Stimulated activated effector memory CD8-positive, alpha-beta T cell treated with anti-CD3 and anti-CD28 coated beads, Interleukin-12 subunit alpha, Interleukin-12 subunit beta, amount 100 ng/mL, for 72 hours (primary cell): ENCODE measurements at regions not wholly inside any gene's neighbourhood (a gene's known extent, or its start where the extent isn't known, plus 50 kb on each side); places are given as distances from the start of the nearest gene placed in this dataset.
A peak's percentile ranks its signal among the peaks of the same experiment; 100 is the strongest.

Source experiments
- ATAC-seq: fragments of 150-1000 bp; cut with Tn5 transposase; 2 replicates; pipeline ENCODE4 v1.10.0; 2021
- DNase-seq, 2 donors: peaks; one replicate each; pipeline ENCODE4 v3.0.0; 2021 to 2022; ENCODE audit warnings: low spot score in 2 of 2
- H3K27ac Mint-ChIP-seq: one replicate; pipeline ENCODE4 v1.8.0; 2022; ENCODE audit warnings: mild to moderate bottlenecking, mixed read lengths
- H3K36me3 Mint-ChIP-seq: one replicate; pipeline ENCODE4 v1.8.0; 2022; ENCODE audit warnings: mild to moderate bottlenecking, mixed read lengths
- H3K4me1 Mint-ChIP-seq: one replicate; pipeline ENCODE4 v1.8.0; 2022; ENCODE audit warnings: mixed read lengths
- H3K4me3 Mint-ChIP-seq: one replicate; pipeline ENCODE4 v1.8.0; 2022; ENCODE audit warnings: mild to moderate bottlenecking, mixed read lengths
- H3K9me3 Mint-ChIP-seq: one replicate; pipeline ENCODE4 v1.8.0; 2022; ENCODE audit warnings: mixed read lengths

GRCh38 chr11:116400081-116400480, 372.7 kb downstream of the BUD13 start:
- no peaks in the 10 kb centered on the region for H3K9me3 Mint-ChIP-seq
- no peak overlapping the region for H3K4me3 Mint-ChIP-seq
- H3K27ac Mint-ChIP-seq: no peak overlapping the region
- H3K36me3 Mint-ChIP-seq: no peaks in the 10 kb centered on the region
- ATAC-seq (no peak), DNase-seq (no peak)
- H3K4me1 Mint-ChIP-seq: no peaks in the 10 kb centered on the region

GRCh38 chr11:116397602-116398084, 375.1 kb downstream of the BUD13 start:
- H3K9me3 Mint-ChIP-seq: no peaks in the 10 kb centered on the region
- no peaks in the 10 kb centered on the region for H3K4me1 Mint-ChIP-seq
- no peak for ATAC-seq
- no peak overlapping the region for H3K27ac Mint-ChIP-seq
- no peaks in the 10 kb centered on the region for H3K36me3 Mint-ChIP-seq
- no peak overlapping the region for H3K4me3 Mint-ChIP-seq
- DNase-seq: no peak

DNA sequence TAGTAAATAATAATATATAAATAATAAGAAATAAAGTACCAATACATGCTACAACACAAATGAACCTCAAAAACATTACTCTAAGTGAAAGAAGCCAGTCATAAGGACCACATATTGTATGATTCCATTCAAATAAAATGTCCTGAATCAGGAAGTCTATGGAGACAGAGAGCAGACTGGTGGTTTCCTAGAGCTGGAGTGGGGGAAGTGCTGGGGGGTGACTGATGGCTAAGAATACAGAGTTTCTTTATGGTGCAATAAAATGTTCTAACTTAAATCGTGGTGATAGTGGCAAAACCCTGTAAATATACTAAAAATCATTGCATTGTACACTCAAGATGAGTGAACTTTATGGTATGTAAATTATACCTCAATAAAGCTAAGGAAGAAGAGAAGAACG, 376.5 kb downstream of the BUD13 start:
- DNase-seq: no peak

DNA sequence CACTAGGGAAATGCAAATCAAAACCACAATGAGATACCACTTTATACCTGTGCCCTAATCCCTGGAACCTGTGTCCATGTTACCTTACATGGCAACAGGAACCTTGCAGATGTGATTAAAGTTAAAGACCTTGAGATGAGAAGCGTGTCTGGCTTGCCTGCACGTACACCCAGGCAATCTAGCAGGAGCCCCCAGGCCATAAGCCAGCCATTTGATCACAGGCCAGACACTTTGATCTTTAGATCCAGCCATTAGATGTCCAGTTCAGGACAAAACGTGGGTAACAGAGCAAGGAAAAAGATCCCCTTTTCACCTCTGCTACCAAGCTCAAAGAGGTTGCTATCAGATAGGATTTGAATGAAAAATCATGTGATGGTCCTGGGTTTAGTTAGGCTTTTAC, 378.8 kb downstream of the BUD13 start:
- ATAC-seq: no peak
- Mint-ChIP-seq H3K36me3 (no peaks in the 10 kb centered on the region), H3K4me1 (no peaks in the 10 kb centered on the region), H3K9me3 (no peaks in the 10 kb centered on the region), H3K4me3 (no peak overlapping the region), H3K27ac (no peak overlapping the region)
- DNase-seq: no peak

More for the DNA sequence above, 376.5 kb downstream of the BUD13 start:
- Mint-ChIP-seq H3K36me3 (no peaks in the 10 kb centered on the region), H3K9me3 (no peaks in the 10 kb centered on the region), H3K4me3 (no peak overlapping the region), H3K27ac (no peak overlapping the region), H3K4me1 (no peaks in the 10 kb centered on the region)
- ATAC-seq: no peak

DNA sequence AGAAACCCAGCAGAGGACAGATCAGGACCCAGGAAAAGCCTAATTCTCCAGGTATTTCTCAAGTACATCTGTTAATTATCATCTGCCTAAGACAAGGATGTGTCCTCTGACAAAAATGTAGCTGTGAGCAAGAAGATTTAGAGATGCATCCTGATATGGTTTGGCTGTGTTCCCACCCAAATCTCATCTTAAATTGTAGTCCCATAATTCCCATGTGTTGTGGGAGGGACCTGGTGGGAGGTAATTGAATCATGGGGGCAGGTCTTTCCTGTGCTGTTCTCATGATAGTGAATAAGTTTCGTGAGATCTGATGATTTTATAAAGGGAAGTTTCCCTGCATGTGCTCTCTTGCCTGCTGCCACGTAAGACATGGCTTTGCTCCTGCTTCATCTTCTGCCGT, 381.8 kb downstream of the BUD13 start:
- no peaks in the 10 kb centered on the region for H3K36me3 Mint-ChIP-seq
- no peak overlapping the region for H3K27ac Mint-ChIP-seq
- no peaks in the 10 kb centered on the region for H3K9me3 Mint-ChIP-seq
- H3K4me3 Mint-ChIP-seq: no peak overlapping the region
- DNase-seq (no peak), ATAC-seq (no peak)
- no peaks in the 10 kb centered on the region for H3K4me1 Mint-ChIP-seq

- no peak overlapping the region for H3K4me3 Mint-ChIP-seq
- ATAC-seq: no peak
- no peak overlapping the region for H3K27ac Mint-ChIP-seq
- no peaks in the 10 kb centered on the region for H3K36me3 Mint-ChIP-seq
- H3K9me3 Mint-ChIP-seq: no peaks in the 10 kb centered on the region
- H3K4me1 Mint-ChIP-seq: no peaks in the 10 kb centered on the region
- DNase-seq: no peak
Observed at GRCh38 chr11:116388146-116388545, 384.6 kb downstream of the BUD13 start.

DNA sequence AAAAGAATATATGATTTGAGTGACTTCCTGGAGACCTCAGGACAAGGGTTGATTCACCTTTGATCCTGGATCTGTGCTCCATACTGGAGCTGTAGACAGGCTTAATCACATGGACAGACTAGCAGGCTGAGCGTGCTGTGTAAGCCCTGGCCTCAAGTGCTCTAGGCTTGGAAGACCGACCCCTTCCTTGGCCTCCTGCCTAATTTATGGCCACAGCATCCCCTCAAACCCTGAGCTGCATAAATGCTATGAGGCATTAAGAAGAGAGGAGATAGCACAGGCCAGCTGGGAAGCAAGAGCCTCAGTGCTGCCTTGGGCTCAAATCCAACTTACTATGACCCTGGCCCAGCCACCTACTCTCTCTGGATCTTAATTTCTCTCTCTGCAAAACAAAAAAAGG, 385.1 kb downstream of the BUD13 start:
- DNase-seq (no peak), ATAC-seq (peak; percentile 25)
- no peak overlapping the region for H3K4me3 Mint-ChIP-seq
- no peaks in the 10 kb centered on the region for H3K4me1 Mint-ChIP-seq
- no peaks in the 10 kb centered on the region for H3K36me3 Mint-ChIP-seq
- H3K27ac Mint-ChIP-seq: no peak overlapping the region
- no peaks in the 10 kb centered on the region for H3K9me3 Mint-ChIP-seq

GRCh38 chr11:116386118-116386699, 386.6 kb downstream of the BUD13 start:
- H3K36me3 Mint-ChIP-seq: no peaks in the 10 kb centered on the region
- H3K9me3 Mint-ChIP-seq: no peaks in the 10 kb centered on the region
- no peak overlapping the region for H3K27ac Mint-ChIP-seq
- H3K4me1 Mint-ChIP-seq: no peaks in the 10 kb centered on the region
- no peak for DNase-seq
- H3K4me3 Mint-ChIP-seq: no peak overlapping the region
- ATAC-seq: no peak

GRCh38 chr11:116384876-116385275, 387.9 kb downstream of the BUD13 start:
- Mint-ChIP-seq H3K27ac (no peak overlapping the region), H3K4me3 (no peak overlapping the region), H3K36me3 (no peaks in the 10 kb centered on the region), H3K4me1 (no peaks in the 10 kb centered on the region), H3K9me3 (peaks cover 2% of the 10 kb centered on the region)
- ATAC-seq (no peak), DNase-seq (no peak)

DNA sequence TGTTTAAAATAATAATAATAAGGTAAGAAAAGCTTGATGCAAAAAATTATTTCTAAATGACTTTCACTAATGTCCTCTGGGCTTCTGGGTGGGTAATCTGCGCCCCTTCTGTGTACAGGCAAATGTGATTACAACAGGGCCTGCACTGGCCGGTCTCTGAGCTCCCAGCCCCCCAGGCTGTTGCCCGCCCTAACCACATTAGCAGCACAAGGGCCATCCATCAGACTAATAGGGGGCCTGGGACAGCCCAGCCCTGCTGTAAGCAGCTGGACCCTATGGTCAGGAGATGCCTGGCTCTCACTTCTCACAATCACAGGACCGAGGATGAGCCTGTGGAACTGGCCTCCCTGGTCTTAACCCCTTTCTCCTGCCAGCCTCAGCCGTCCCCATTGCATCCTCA, 388.4 kb downstream of the BUD13 start:
- Mint-ChIP-seq H3K9me3 (peaks cover 2% of the 10 kb centered on the region), H3K4me1 (no peaks in the 10 kb centered on the region), H3K27ac (no peak overlapping the region), H3K4me3 (no peak overlapping the region), H3K36me3 (no peaks in the 10 kb centered on the region)
- ATAC-seq (no peak), DNase-seq (no peak)

DNA sequence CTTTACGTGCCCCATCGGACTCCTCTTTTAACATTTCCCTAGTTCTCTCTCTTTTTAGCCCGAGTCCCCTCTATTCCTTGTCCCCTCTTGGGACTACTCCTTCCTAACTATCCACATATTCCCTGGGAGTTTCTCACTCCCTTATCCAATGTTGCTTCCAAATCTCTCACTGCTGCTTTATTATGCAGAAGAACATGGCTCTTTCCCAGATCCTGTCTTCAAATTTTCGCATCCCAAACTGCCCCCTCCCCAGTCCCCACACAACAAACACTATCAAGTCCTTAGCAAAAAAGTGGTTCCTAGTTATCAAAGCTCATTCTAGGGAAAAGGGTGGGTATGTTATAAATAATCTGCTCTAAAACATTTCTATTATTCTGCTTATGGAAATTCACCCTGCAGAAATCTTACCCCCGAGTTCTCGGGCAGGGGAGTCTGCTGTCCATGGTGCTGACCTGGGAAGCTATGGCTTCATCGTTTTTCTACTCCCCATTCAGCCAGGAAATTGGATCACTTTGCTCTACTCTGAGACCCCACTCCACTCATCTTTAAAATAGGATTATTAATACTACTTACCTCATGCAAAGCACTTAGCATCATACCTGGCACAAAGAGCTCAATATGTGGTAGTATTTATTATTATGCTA, 393.5 kb downstream of the BUD13 start:
- DNase-seq (no peak), ATAC-seq (no peak)
- H3K9me3 Mint-ChIP-seq: peaks cover 5% of the 10 kb centered on the region
- no peaks in the 10 kb centered on the region for H3K4me1 Mint-ChIP-seq
- H3K27ac Mint-ChIP-seq: no peak overlapping the region
- H3K36me3 Mint-ChIP-seq: no peaks in the 10 kb centered on the region
- H3K4me3 Mint-ChIP-seq: no peak overlapping the region

- Mint-ChIP-seq H3K9me3 (peaks cover 5% of the 10 kb centered on the region), H3K4me3 (no peak overlapping the region), H3K36me3 (no peaks in the 10 kb centered on the region), H3K4me1 (no peaks in the 10 kb centered on the region), H3K27ac (no peak overlapping the region)
- ATAC-seq (no peak), DNase-seq (no peak)
Observed at GRCh38 chr11:116376547-116376946, 396.2 kb downstream of the BUD13 start.

DNA sequence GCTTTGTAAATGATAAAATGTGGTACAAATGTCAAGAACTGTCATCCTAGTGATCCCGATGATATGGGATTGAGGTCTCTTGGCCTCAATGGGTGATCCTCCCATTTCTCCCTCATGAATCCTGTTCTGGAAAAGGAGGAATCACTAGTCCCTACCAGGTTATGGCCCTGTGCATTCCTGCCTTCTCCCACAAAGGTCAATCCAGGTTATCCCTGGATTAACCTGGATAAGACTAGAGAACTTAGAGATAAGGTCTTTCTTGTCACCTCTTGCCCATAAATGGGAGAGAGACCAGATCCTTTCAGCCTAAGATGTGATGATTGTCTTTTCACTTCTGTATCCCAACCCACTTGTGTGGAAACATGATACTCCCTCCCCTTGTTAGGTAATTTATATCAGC, 396.7 kb downstream of the BUD13 start:
- no peak overlapping the region for H3K27ac Mint-ChIP-seq
- no peak for ATAC-seq
- DNase-seq: no peak
- no peaks in the 10 kb centered on the region for H3K4me1 Mint-ChIP-seq
- H3K9me3 Mint-ChIP-seq: peaks cover 5% of the 10 kb centered on the region
- no peak overlapping the region for H3K4me3 Mint-ChIP-seq
- no peaks in the 10 kb centered on the region for H3K36me3 Mint-ChIP-seq

- H3K4me3 Mint-ChIP-seq: no peak overlapping the region
Observed at GRCh38 chr11:116375221-116375620, 397.6 kb downstream of the BUD13 start.

GRCh38 chr11:116374085-116374484, 398.7 kb downstream of the BUD13 start:
- H3K9me3 Mint-ChIP-seq: peaks cover 3% of the 10 kb centered on the region

More at GRCh38 chr11:116375221-116375620, 397.6 kb downstream of the BUD13 start:
- H3K36me3 Mint-ChIP-seq: no peaks in the 10 kb centered on the region
- no peaks in the 10 kb centered on the region for H3K4me1 Mint-ChIP-seq
- DNase-seq (no peak), ATAC-seq (no peak)
- H3K27ac Mint-ChIP-seq: no peak overlapping the region
- peaks cover 4% of the 10 kb centered on the region for H3K9me3 Mint-ChIP-seq

GRCh38 chr11:116373104-116373944, 399.5 kb downstream of the BUD13 start:
- Mint-ChIP-seq H3K4me1 (no peaks in the 10 kb centered on the region), H3K4me3 (no peak overlapping the region), H3K36me3 (no peaks in the 10 kb centered on the region), H3K9me3 (peaks cover 3% of the 10 kb centered on the region), H3K27ac (no peak overlapping the region)
- no peak for ATAC-seq
- DNase-seq: no peak

More at GRCh38 chr11:116374085-116374484, 398.7 kb downstream of the BUD13 start:
- H3K4me1 Mint-ChIP-seq: no peaks in the 10 kb centered on the region
- no peaks in the 10 kb centered on the region for H3K36me3 Mint-ChIP-seq
- no peak overlapping the region for H3K4me3 Mint-ChIP-seq
- no peak for DNase-seq
- no peak overlapping the region for H3K27ac Mint-ChIP-seq
- ATAC-seq: no peak
